Uterus (tissue), 3 donors: ENCODE measurements at regions not wholly inside any gene's neighbourhood (a gene's known extent, or its start where the extent isn't known, plus 50 kb on each side); places are given as distances from the start of the nearest gene placed in this dataset.
"Not testable (repeated sequence)": the region's sequence is repeated elsewhere in the genome, so short reads cannot be mapped to it uniquely, and the experiment has no call there.

Experiments
- DNase-seq, 2 donors: peaks; one replicate each; pipeline ENCODE4 v3.0.0-alpha.2; 2019 to 2020
- H3K27ac ChIP-seq, 2 donors: fragments of 200-600 bp; sonication (generic); 1 replicate in 1 of 2; 2 replicates in 1 of 2; pipeline ENCODE4 v1.5.1; 2016 to 2018
- H3K27me3 ChIP-seq, 2 donors: fragments of 200-600 bp; sonication (generic); one replicate each; pipeline ENCODE4 v1.5.1; 2018 to 2019; ENCODE audit warnings: control low read depth in 1 of 2
- H3K36me3 ChIP-seq, 2 donors: fragments of 200-600 bp; sonication (generic); one replicate each; pipeline ENCODE4 v1.5.1; 2019; ENCODE audit warnings: control low read depth in 1 of 2
- H3K4me1 ChIP-seq, 2 donors: fragments of 200-600 bp; sonication (generic); one replicate each; pipeline ENCODE4 v1.5.1; 2018 to 2019; ENCODE audit warnings: control low read depth in 1 of 2
- H3K4me3 ChIP-seq, 2 donors: fragments of 200-600 bp; sonication (generic); 1 replicate in 1 of 2; 2 replicates in 1 of 2; pipeline ENCODE4 v1.5.1; 2018 to 2019; ENCODE audit warnings: mild to moderate bottlenecking in 1 of 2
- H3K9me3 ChIP-seq, 2 donors: fragments of 200-600 bp; sonication (generic); one replicate each; pipeline ENCODE4 v1.5.1; 2019; ENCODE audit warnings: control low read depth in 1 of 2
- CTCF ChIP-seq, 4 experiments: fragments of 200-600 bp in 2 of 4; fragments of 450-650 bp in 2 of 4; sonication (generic) in 2 of 4; IDR thresholded peaks; one replicate each; pipeline ENCODE4 v1.5.1; 2016 to 2019; ENCODE audit warnings: antibody characterized with exemption in 4 of 4, mild to moderate bottlenecking in 2 of 4, moderate library complexity in 1 of 4
- POLR2A ChIP-seq, 2 donors: fragments of 450-650 bp; IDR thresholded peaks; one replicate each; pipeline ENCODE4 v1.6.1; 2016; ENCODE audit warnings: antibody characterized with exemption in 2 of 2, mild to moderate bottlenecking in 1 of 2, moderate library complexity in 1 of 2
- intact Hi-C: fragments of 100-400 bp; cut with DNase I; formaldehyde crosslinking; loops from one replicate; pipeline ENCODE4 v1.15.1; 2023; ENCODE audit warnings: low total_unique reads
- donor health status: DM: yes; HTN: yes; CAD: no.

DNA sequence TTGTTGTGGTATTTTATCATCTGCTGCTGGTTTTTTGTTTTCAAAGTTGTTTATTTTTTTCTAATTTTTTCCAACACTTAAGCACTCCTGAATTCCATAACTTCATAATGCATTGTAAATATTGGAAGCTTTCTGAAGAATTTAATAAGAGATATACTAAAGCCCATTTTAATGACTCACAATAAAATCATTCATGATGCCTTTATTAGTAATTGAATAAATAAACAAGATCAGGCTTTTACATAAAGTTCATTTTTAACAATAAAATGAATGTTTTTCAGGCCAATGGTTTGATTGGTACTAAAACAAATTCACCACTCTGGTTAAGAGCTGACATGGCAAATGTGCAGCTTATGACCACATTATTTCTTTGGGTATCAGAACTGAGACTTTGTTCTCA lies 408.2 kb upstream of the SMIM31 start:
- no peaks in the 10 kb centered on the region for H3K4me1 ChIP-seq
- no peaks in the 10 kb centered on the region for H3K27me3 ChIP-seq
- no peak for DNase-seq
- TF ChIP-seq POLR2A (IDR thresholded peaks at IDR 0.05): no peak
- no peak for TF ChIP-seq CTCF (IDR thresholded peaks at IDR 0.05)
- no peak overlapping the region for H3K4me3 ChIP-seq
- H3K27ac ChIP-seq: no peak overlapping the region
- no peaks in the 10 kb centered on the region for H3K36me3 ChIP-seq
- no peaks in the 10 kb centered on the region for H3K9me3 ChIP-seq
- intact Hi-C loops: no loop called here

- no peak for TF ChIP-seq POLR2A (IDR thresholded peaks at IDR 0.05)
- TF ChIP-seq CTCF (IDR thresholded peaks at IDR 0.05): no peak
- no peaks in the 10 kb centered on the region for H3K9me3 ChIP-seq
- no peaks in the 10 kb centered on the region for H3K27me3 ChIP-seq
- H3K36me3 ChIP-seq: no peaks in the 10 kb centered on the region
- intact Hi-C loops: no loop called here
- H3K27ac ChIP-seq: no peak overlapping the region
- DNase-seq: no peak
- no peaks in the 10 kb centered on the region for H3K4me1 ChIP-seq
- no peak overlapping the region for H3K4me3 ChIP-seq
Measured at GRCh38 chr4:164350061-164350460, 403.9 kb upstream of the SMIM31 start.

DNA sequence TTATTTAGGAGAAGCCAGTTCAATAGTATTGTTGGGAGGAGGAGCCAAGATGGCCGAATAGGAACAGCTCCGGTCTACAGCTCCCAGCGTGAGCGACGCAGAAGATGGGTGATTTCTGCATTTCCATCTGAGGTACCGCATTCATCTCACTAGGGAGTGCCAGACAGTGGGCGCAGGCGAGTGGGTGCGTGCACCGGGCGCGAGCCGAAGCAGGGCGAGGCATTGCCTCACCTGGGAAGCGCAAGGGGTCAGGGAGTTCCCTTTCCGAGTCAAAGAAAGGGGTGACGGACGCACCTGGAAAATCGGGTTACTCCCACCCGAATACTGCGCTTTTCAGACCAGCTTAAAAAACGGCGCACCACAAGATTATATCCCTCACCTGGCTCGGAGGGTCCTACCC lies 403.2 kb upstream of the SMIM31 start:
- H3K27me3 ChIP-seq, H3K4me3 ChIP-seq, H3K4me1 ChIP-seq, H3K9me3 ChIP-seq, H3K36me3 ChIP-seq, intact Hi-C loops, H3K27ac ChIP-seq, DNase-seq: not testable (repeated sequence)

DNA sequence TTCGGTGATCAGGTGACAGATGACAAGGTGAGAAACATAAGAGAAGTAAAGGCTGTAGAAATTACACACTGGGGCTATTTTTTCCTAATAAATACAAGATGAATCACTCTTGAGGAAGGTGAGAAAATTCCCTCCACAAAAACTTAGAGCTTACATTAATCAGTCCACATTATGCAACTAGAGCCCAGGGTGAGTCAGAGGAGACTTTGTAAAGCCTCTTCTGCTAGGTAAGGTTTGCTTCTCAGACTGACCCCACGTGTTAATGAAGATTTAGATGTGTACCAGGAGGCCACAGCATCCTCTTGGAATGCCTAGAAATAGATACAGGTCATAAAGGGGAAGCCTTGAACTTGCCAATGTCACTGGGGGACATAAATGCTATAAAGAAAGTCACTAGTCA lies 396.0 kb upstream of the SMIM31 start:
- intact Hi-C loops: no loop called here
- Histone ChIP-seq H3K9me3 (no peaks in the 10 kb centered on the region), H3K4me3 (no peak overlapping the region), H3K27ac (no peak overlapping the region), H3K27me3 (no peaks in the 10 kb centered on the region), H3K36me3 (no peaks in the 10 kb centered on the region), H3K4me1 (no peaks in the 10 kb centered on the region)
- DNase-seq: no peak
- TF ChIP-seq CTCF (IDR thresholded peaks at IDR 0.05) (no peak), POLR2A (IDR thresholded peaks at IDR 0.05) (no peak)

DNA sequence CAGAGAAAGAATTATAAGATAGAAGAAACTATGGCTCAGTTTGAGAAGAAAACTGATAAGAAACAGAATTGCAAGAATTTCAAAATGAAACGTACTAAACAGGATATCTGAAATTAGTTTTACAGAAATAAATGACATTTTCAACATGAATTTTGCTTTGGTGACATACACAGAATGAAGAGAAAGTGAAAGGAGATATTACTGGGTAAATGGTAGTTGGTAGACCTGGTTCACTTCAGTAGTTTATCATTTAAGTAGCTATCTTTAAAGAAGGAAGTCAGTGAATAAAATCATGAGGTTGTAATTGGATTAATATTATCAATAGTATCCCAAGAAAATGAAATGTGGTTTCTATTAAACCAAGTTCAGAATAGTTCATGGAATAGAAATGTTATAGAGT lies 395.5 kb upstream of the SMIM31 start:
- H3K4me3 ChIP-seq: no peak overlapping the region
- TF ChIP-seq POLR2A (IDR thresholded peaks at IDR 0.05): no peak
- no peak for TF ChIP-seq CTCF (IDR thresholded peaks at IDR 0.05)
- no peak overlapping the region for H3K27ac ChIP-seq

GRCh38 chr4:164359881-164360280 lies 394.1 kb upstream of the SMIM31 start:
- no peak for DNase-seq
- no peak overlapping the region for H3K27ac ChIP-seq
- no peaks in the 10 kb centered on the region for H3K4me1 ChIP-seq
- H3K27me3 ChIP-seq: no peaks in the 10 kb centered on the region
- no peak overlapping the region for H3K4me3 ChIP-seq
- TF ChIP-seq POLR2A (IDR thresholded peaks at IDR 0.05) (no peak), CTCF (IDR thresholded peaks at IDR 0.05) (no peak)
- intact Hi-C loops: no loop called here
- no peaks in the 10 kb centered on the region for H3K9me3 ChIP-seq
- H3K36me3 ChIP-seq: no peaks in the 10 kb centered on the region

More for the DNA sequence above, 395.5 kb upstream of the SMIM31 start:
- intact Hi-C loops: no loop called here
- DNase-seq: no peak
- no peaks in the 10 kb centered on the region for H3K27me3 ChIP-seq
- H3K4me1 ChIP-seq: no peaks in the 10 kb centered on the region
- no peaks in the 10 kb centered on the region for H3K36me3 ChIP-seq
- H3K9me3 ChIP-seq: no peaks in the 10 kb centered on the region
